OCI-LY7 (cell line): ENCODE measurements at regions not wholly inside any gene's neighbourhood (a gene's known extent, or its start where the extent isn't known, plus 50 kb on each side); places are given as distances from the start of the nearest gene placed in this dataset.

Experiments used
- CTCF ChIP-seq: fragments of 200-600 bp; sonication (generic); conservative IDR thresholded peaks from 2 replicates; pipeline ENCODE4 v1.5.1; 2014; ENCODE audit warnings: mild to moderate bottlenecking, antibody characterized with exemption, low read length, moderate library complexity, mixed read lengths
- EZH2phosphoT487 ChIP-seq: fragments of 200-600 bp; sonication (generic); IDR thresholded peaks from 2 replicates; pipeline ENCODE4 v1.6.1; 2018; ENCODE audit warnings: low read depth, borderline replicate concordance, mild to moderate bottlenecking, mixed run types, antibody characterized with exemption, low read length, moderate library complexity, mixed read lengths

- TF ChIP-seq CTCF (no peak), EZH2phosphoT487 (no peak)
These were observed 259.8 kb upstream of the NR5A2 start for GRCh38 chr1:199767700-199768099.
